HCT116 (cell line): ENCODE measurements at regions not wholly inside any gene's neighbourhood (a gene's known extent, or its start where the extent isn't known, plus 50 kb on each side); places are given as distances from the start of the nearest gene placed in this dataset.

Source experiments
- ATAC-seq: fragments of 200-7000 bp; cut with Tn5 transposase; 2 replicates; pipeline ENCODE4 v1.9.1; 2020; ENCODE audit warnings: mild to moderate bottlenecking, moderate library complexity
- BruUV-seq: library from RNA; stranded (reverse); fragments of 400-500 nt; replicated peaks from 2 replicates; lab custom pipeline; 2021; lab: Mats Ljungman, UMichigan
- CTCF ChIA-PET: fragments of 300-600 bp; sonication (Branson Sonifier 250); formaldehyde crosslinking; loops from one replicate; lab custom pipeline; 2021; ENCODE audit warnings: antibody characterized with exemption; lab: Charles Lee
- POLR2A ChIA-PET: fragments of 300-600, 350-600 bp; sonication (Branson Sonifier 250); formaldehyde crosslinking; loops from one replicate; lab custom pipeline; 2021; ENCODE audit warnings: antibody characterized with exemption; lab: Charles Lee
- RAD21 ChIA-PET, 2 experiments: fragments of 300-600 bp; sonication (Branson Sonifier 250); formaldehyde crosslinking; loops; one replicate each; lab custom pipeline; 2023; ENCODE audit warnings: low total read pairs in 2 of 2; ENCODE audit not compliant: uncharacterized antibody in 2 of 2, unreplicated experiment in 2 of 2, low non-redundant PET in 1 of 2; lab: Charles Lee
- DNase-seq: peaks from one replicate; pipeline ENCODE4 v3.0.0-alpha.2; 2010; ENCODE audit warnings: low read depth, low spot score
- H2AFZ ChIP-seq: fragments of 200-600 bp; shearing (Covaris generic), sonication (generic); 2 replicates; pipeline ENCODE4 v1.6.1; 2017; ENCODE audit warnings: low read depth, mixed run types, mixed read lengths, antibody characterized with exemption, low read length; ENCODE audit not compliant: poor library complexity, severe bottlenecking
- H3K27ac ChIP-seq: 2 replicates; pipeline ENCODE4 v1.5.1; 2012; ENCODE audit warnings: low read depth, low read length
- H3K27me3 ChIP-seq: fragments of 200-600 bp; sonication (generic); 2 replicates; pipeline ENCODE4 v1.6.1; 2016; ENCODE audit warnings: mixed run types, low read length, mixed read lengths; ENCODE audit not compliant: insufficient read depth
- H3K36me3 ChIP-seq, 2 experiments: fragments of 200-500 bp in 1 of 2; fragments of 200-600 bp in 1 of 2; sonication (Bioruptor generic) in 1 of 2; sonication (generic) in 1 of 2; 2 replicates each; pipeline versions ENCODE4 v1.5.1 to v1.6.1; 2014 to 2016; ENCODE audit warnings: low read length in 2 of 2, inconsistent platforms in 1 of 2, mixed read lengths in 1 of 2, mixed run types in 1 of 2; ENCODE audit not compliant: insufficient read depth in 2 of 2, control insufficient read depth in 1 of 2
- H3K4me1 ChIP-seq, 2 experiments: fragments of 200-600 bp in 1 of 2; sonication (generic) in 1 of 2; 2 replicates each; pipeline versions ENCODE4 v1.5.1 to v1.6.1; 2012 to 2017; ENCODE audit warnings: low read length in 2 of 2, inconsistent platforms in 1 of 2, mild to moderate bottlenecking in 1 of 2, mixed read lengths in 1 of 2, mixed run types in 1 of 2, moderate library complexity in 1 of 2; ENCODE audit not compliant: insufficient read depth in 2 of 2, control insufficient read depth in 1 of 2
- H3K4me2 ChIP-seq: fragments of 200-600 bp; sonication (generic); 2 replicates; pipeline ENCODE4 v1.6.1; 2017; ENCODE audit warnings: mixed run types, low read length, mixed read lengths
- H3K4me3 ChIP-seq, 2 experiments: fragments of 200-600 bp in 1 of 2; sonication (generic) in 1 of 2; replicated peaks in 1 of 2; 2 replicates each; pipeline ENCODE4 v1.5.1; 2011 to 2016; ENCODE audit warnings: low read length in 2 of 2, control low read depth in 1 of 2, low read depth in 1 of 2, mild to moderate bottlenecking in 1 of 2, mixed read lengths in 1 of 2, mixed run types in 1 of 2
- H3K79me2 ChIP-seq: fragments of 200-600 bp; sonication (generic); 2 replicates; pipeline ENCODE4 v1.6.1; 2017; ENCODE audit warnings: mild to moderate bottlenecking, mixed run types, low read length, moderate library complexity, mixed read lengths; ENCODE audit not compliant: insufficient read depth
- H3K9ac ChIP-seq: fragments of 200-600 bp; sonication (generic); 2 replicates; pipeline ENCODE4 v1.6.1; 2016; ENCODE audit warnings: low read length, mixed read lengths
- H3K9me2 ChIP-seq: fragments of 200-600 bp; sonication (generic), shearing (Covaris generic); 2 replicates; pipeline ENCODE4 v1.6.1; 2017; ENCODE audit warnings: mixed run types, mild to moderate bottlenecking, moderate library complexity; ENCODE audit not compliant: insufficient read depth
- H3K9me3 ChIP-seq, 2 experiments: fragments of 200-500 bp in 1 of 2; fragments of 200-600 bp in 1 of 2; sonication (Bioruptor generic) in 1 of 2; sonication (generic) in 1 of 2; 2 replicates each; pipeline ENCODE4 v1.6.1; 2014 to 2017; ENCODE audit warnings: low read length in 2 of 2, mixed read lengths in 2 of 2, inconsistent platforms in 1 of 2, low read depth in 1 of 2, mild to moderate bottlenecking in 1 of 2, mixed run types in 1 of 2, moderate library complexity in 1 of 2; ENCODE audit not compliant: control insufficient read depth in 1 of 2, insufficient read depth in 1 of 2
- H4K20me1 ChIP-seq: fragments of 200-600 bp; sonication (generic), shearing (Covaris generic); 2 replicates; pipeline ENCODE4 v1.6.1; 2017; ENCODE audit warnings: mixed run types, mild to moderate bottlenecking, moderate library complexity; ENCODE audit not compliant: insufficient read depth
- CTCF ChIP-seq, 3 experiments: fragments of 200-600 bp in 1 of 3; sonication (generic) in 1 of 3; IDR thresholded peaks in 2 of 3; conservative IDR thresholded peaks in 1 of 3; 2 replicates each; pipeline ENCODE4 v1.5.1; 2012 to 2017; ENCODE audit warnings: low read depth in 2 of 3, low read length in 2 of 3, antibody characterized with exemption in 1 of 3, borderline replicate concordance in 1 of 3, control low read depth in 1 of 3, mild to moderate bottlenecking in 1 of 3, mixed read lengths in 1 of 3, mixed run types in 1 of 3, moderate library complexity in 1 of 3; ENCODE audit not compliant: insufficient read depth in 1 of 3
- EZH2 ChIP-seq: fragments of 200-600 bp; sonication (generic); IDR thresholded peaks from 2 replicates; pipeline ENCODE4 v1.6.1; 2017; ENCODE audit warnings: antibody characterized with exemption, mixed run types
- MAX ChIP-seq: IDR thresholded peaks from 2 replicates; pipeline ENCODE4 v1.6.1; 2012
- RAD21 ChIP-seq: IDR thresholded peaks from 2 replicates; pipeline ENCODE4 v1.6.1; 2012; ENCODE audit warnings: low read depth, mild to moderate bottlenecking
- ZNF274 ChIP-seq: fragments of 200-500 bp; sonication (Bioruptor generic); IDR thresholded peaks from 2 replicates; pipeline ENCODE4 v1.6.1; 2014; ENCODE audit warnings: mild to moderate bottlenecking, low read depth, low read length, inconsistent platforms
- intact Hi-C: fragments of 100-400 bp; cut with micrococcal nuclease; formaldehyde crosslinking; loops from 2 replicates; pipeline ENCODE4 v1.10.0; 2022

- Histone ChIP-seq H4K20me1 (no peaks in the 10 kb centered on the region), H3K27me3 (no peaks in the 10 kb centered on the region), H3K4me3 (no peak overlapping the region), H3K9me3 (no peaks in the 10 kb centered on the region), H3K79me2 (no peaks in the 10 kb centered on the region), H3K9ac (no peak overlapping the region), H3K27ac (no peak overlapping the region), H3K4me1 (peaks cover 0 to 5% of the 10 kb centered on the region in 2 experiments; a peak in 2 of 4 replicates), H3K36me3 (no peaks in the 10 kb centered on the region), H3K4me2 (no peak overlapping the region), H2AFZ (no peak overlapping the region), H3K9me2 (no peaks in the 10 kb centered on the region)
- POLR2A ChIA-PET = no interaction called here
- TF ChIP-seq CTCF (IDR thresholded peaks at IDR 0.05 in 2 of 3, conservative IDR thresholded peaks at IDR 0.05 in 1 of 3; ENCODE audit: borderline replicate concordance in 1 of 3, insufficient read depth in 1 of 3, low read depth in 2 of 3, low read length in 2 of 3) (no peak), RAD21 (no peak), EZH2 (no peak)
- DNase-seq (no peak), ATAC-seq (no peak)
- RAD21 ChIA-PET = no interaction called here
- CTCF ChIA-PET = no interaction called here
- no TSS peak for BruUV-seq
- intact Hi-C loops = no loop called here
These were observed 591.9 kb downstream of the SLC4A3 start for GRCh38 chr2:220219371-220219770.

- ChIA-PET RAD21 (no interaction called here), POLR2A (no interaction called here), CTCF (no interaction called here)
- no peak overlapping the region for H3K9ac ChIP-seq
- H3K4me3 ChIP-seq = no peak overlapping the region
- TF ChIP-seq ZNF274 (no peak), MAX (no peak)
- H3K36me3 ChIP-seq = no peaks in the 10 kb centered on the region
- no peaks in the 10 kb centered on the region for H3K79me2 ChIP-seq
- no peak for ATAC-seq
- H3K9me2 ChIP-seq = no peaks in the 10 kb centered on the region
- H3K4me2 ChIP-seq = no peak overlapping the region
- no peaks in the 10 kb centered on the region for H4K20me1 ChIP-seq
- no peak for DNase-seq
- H3K27me3 ChIP-seq = no peaks in the 10 kb centered on the region
- H3K4me1 ChIP-seq = peaks cover 6 to 12% of the 10 kb centered on the region in 2 experiments
- no TSS peak for BruUV-seq
- intact Hi-C loops = no loop called here
- H2AFZ ChIP-seq = no peak overlapping the region
- no peaks in the 10 kb centered on the region for H3K9me3 ChIP-seq
- H3K27ac ChIP-seq = no peak overlapping the region
These were observed 592.6 kb downstream of the SLC4A3 start for GRCh38 chr2:220220009-220220408.
